Mesenchymal stem cell (in vitro differentiated cells and primary cell): ENCODE measurements at regions not wholly inside any gene's neighbourhood (a gene's known extent, or its start where the extent isn't known, plus 50 kb on each side); places are given as distances from the start of the nearest gene placed in this dataset.
"Not testable (repeated sequence)": the region's sequence is repeated elsewhere in the genome, so short reads cannot be mapped to it uniquely, and the experiment has no call there.

ENCODE experiments used
- DNase-seq: peaks from one replicate; pipeline ENCODE4 v3.0.0-alpha.2; 2013
- H2AFZ ChIP-seq: one replicate; pipeline ENCODE4 v1.6.1; 2013; ENCODE audit warnings: low read depth, mild to moderate bottlenecking, control low read depth, inconsistent platforms, low read length, moderate library complexity
- H2AK5ac ChIP-seq: 2 replicates; pipeline ENCODE4 v1.6.1; 2013; ENCODE audit warnings: low read length, moderate library complexity, mild to moderate bottlenecking, inconsistent platforms; ENCODE audit not compliant: severe bottlenecking
- H2BK120ac ChIP-seq: one replicate; pipeline ENCODE4 v1.6.1; 2013; ENCODE audit warnings: low read depth, mild to moderate bottlenecking, inconsistent platforms, low read length, moderate library complexity
- H2BK12ac ChIP-seq, 2 experiments: one replicate each; pipeline ENCODE4 v1.6.1; 2013; ENCODE audit warnings: inconsistent platforms in 2 of 2, low read length in 2 of 2, mild to moderate bottlenecking in 2 of 2, moderate library complexity in 2 of 2, control low read depth in 1 of 2
- H2BK15ac ChIP-seq: one replicate; pipeline ENCODE4 v1.6.1; 2013; ENCODE audit warnings: mild to moderate bottlenecking, low read depth, inconsistent platforms; ENCODE audit not compliant: poor library complexity, severe bottlenecking
- H2BK5ac ChIP-seq: 2 replicates; pipeline ENCODE4 v1.6.1; 2013; ENCODE audit warnings: low read depth, mild to moderate bottlenecking, low read length, control low read depth, inconsistent platforms; ENCODE audit not compliant: poor library complexity, severe bottlenecking
- H3K14ac ChIP-seq, 2 experiments: one replicate each; pipeline ENCODE4 v1.6.1; 2013; ENCODE audit warnings: inconsistent platforms in 2 of 2, low read length in 2 of 2, control low read depth in 1 of 2, mild to moderate bottlenecking in 1 of 2, moderate library complexity in 1 of 2
- H3K18ac ChIP-seq, 2 experiments: one replicate each; pipeline ENCODE4 v1.6.1; 2013; ENCODE audit warnings: inconsistent platforms in 2 of 2, low read length in 2 of 2, control low read depth in 1 of 2, low read depth in 1 of 2, mild to moderate bottlenecking in 1 of 2
- H3K23ac ChIP-seq, 2 experiments: one replicate each; pipeline ENCODE4 v1.6.1; 2013; ENCODE audit warnings: inconsistent platforms in 2 of 2, low read length in 2 of 2, mild to moderate bottlenecking in 2 of 2, moderate library complexity in 2 of 2, control low read depth in 1 of 2
- H3K27ac ChIP-seq: 2 replicates; pipeline ENCODE4 v1.5.1; 2013; ENCODE audit warnings: mild to moderate bottlenecking, moderate library complexity, low read length, control low read depth, inconsistent platforms; ENCODE audit not compliant: poor library complexity, severe bottlenecking
- H3K27me3 ChIP-seq, 2 experiments: 2 replicates each; pipeline versions ENCODE4 v1.6.1 to v1.7.0; 2013; ENCODE audit warnings: low read length in 2 of 2, mild to moderate bottlenecking in 2 of 2, moderate library complexity in 2 of 2, control low read depth in 1 of 2, inconsistent platforms in 1 of 2; ENCODE audit not compliant: control insufficient read depth in 1 of 2, insufficient read depth in 1 of 2
- H3K36me3 ChIP-seq, 2 experiments: 2 replicates each; pipeline versions ENCODE4 v1.6.1 to v1.7.0; 2013; ENCODE audit warnings: low read length in 2 of 2, control low read depth in 1 of 2, inconsistent platforms in 1 of 2, low read depth in 1 of 2, mild to moderate bottlenecking in 1 of 2; ENCODE audit not compliant: insufficient read depth in 2 of 2, control insufficient read depth in 1 of 2
- H3K4ac ChIP-seq, 2 experiments: one replicate each; pipeline ENCODE4 v1.6.1; 2013; ENCODE audit warnings: inconsistent platforms in 2 of 2, low read length in 2 of 2, mild to moderate bottlenecking in 2 of 2, moderate library complexity in 2 of 2, control low read depth in 1 of 2, low read depth in 1 of 2
- H3K4me1 ChIP-seq: 2 replicates; pipeline ENCODE4 v1.6.1; 2013; ENCODE audit warnings: low read depth, low read length, control low read depth; ENCODE audit not compliant: control insufficient read depth, insufficient read depth
- H3K4me2 ChIP-seq: 2 replicates; pipeline ENCODE4 v1.6.1; 2013; ENCODE audit warnings: low read length, mild to moderate bottlenecking, inconsistent platforms; ENCODE audit not compliant: poor library complexity, severe bottlenecking
- H3K4me3 ChIP-seq, 2 experiments: 2 replicates each; pipeline versions ENCODE4 v1.5.1 to v1.7.0; 2013; ENCODE audit warnings: low read length in 2 of 2, mild to moderate bottlenecking in 2 of 2, control low read depth in 1 of 2, low read depth in 1 of 2; ENCODE audit not compliant: insufficient read depth in 1 of 2
- H3K79me1 ChIP-seq: replicated peaks from 2 replicates; pipeline ENCODE4 v1.6.1; 2013; ENCODE audit warnings: mild to moderate bottlenecking, control low read depth, low read length, inconsistent platforms; ENCODE audit not compliant: poor library complexity, severe bottlenecking
- H3K9ac ChIP-seq: 2 replicates; pipeline ENCODE4 v1.7.0; 2013; ENCODE audit warnings: mild to moderate bottlenecking, low read length, moderate library complexity
- H3K9me3 ChIP-seq: 2 replicates; pipeline ENCODE4 v1.7.0; 2013; ENCODE audit warnings: mild to moderate bottlenecking, low read length; ENCODE audit not compliant: control insufficient read depth
- H4K8ac ChIP-seq: one replicate; pipeline ENCODE4 v1.6.1; 2013; ENCODE audit warnings: inconsistent platforms, mild to moderate bottlenecking, low read length, moderate library complexity
- H4K91ac ChIP-seq: one replicate; pipeline ENCODE4 v1.6.1; 2013; ENCODE audit warnings: mild to moderate bottlenecking, low read length, inconsistent platforms
- WGBS: methylation state at CpG from one replicate; pipeline ENCODE4 v1.1.7; 2013; ENCODE audit warnings: mixed read lengths; 5-methylcytosine and 5-hydroxymethylcytosine counted together

- H2BK5ac ChIP-seq, H3K27ac ChIP-seq, H2BK120ac ChIP-seq, H3K23ac ChIP-seq, H3K9me3 ChIP-seq, H3K4me2 ChIP-seq, H2BK15ac ChIP-seq, H3K14ac ChIP-seq, H4K91ac ChIP-seq, H3K79me1 ChIP-seq, H3K4me1 ChIP-seq, H2AFZ ChIP-seq, H3K4me3 ChIP-seq, H4K8ac ChIP-seq, H3K27me3 ChIP-seq, DNase-seq, H3K4ac ChIP-seq, H2BK12ac ChIP-seq, H3K9ac ChIP-seq, H2AK5ac ChIP-seq, H3K36me3 ChIP-seq: not testable (repeated sequence)
- peak overlapping the region in 1 of 2 experiments; percentile 73 for H3K18ac ChIP-seq
- WGBS, result 71% methylated on average over 1 of the region's 1 CpG
Measured at GRCh38 chr4:106774055-106774454, 262.1 kb downstream of the DKK2 start.

- no peaks in the 10 kb centered on the region for H3K4me1 ChIP-seq
- H3K79me1 ChIP-seq, result no peaks in the 10 kb centered on the region
- H3K4me3 ChIP-seq, result no peak overlapping the region
- peak overlapping the region; percentile 71 for H4K8ac ChIP-seq
- 91% methylated on average over 1 of the region's 1 CpG for WGBS
- no peak overlapping the region for H3K27ac ChIP-seq
- H2BK120ac ChIP-seq, result no peak overlapping the region
- peaks cover 9% of the 10 kb centered on the region for H3K9me3 ChIP-seq
- H3K9ac ChIP-seq, result no peak overlapping the region
- no peak overlapping the region for H3K4me2 ChIP-seq
- no peak overlapping the region for H3K18ac ChIP-seq
- H4K91ac ChIP-seq, result no peak overlapping the region
- no peak overlapping the region for H2AFZ ChIP-seq
- no peaks in the 10 kb centered on the region for H3K36me3 ChIP-seq
- H3K4ac ChIP-seq, result peak overlapping the region; percentile 30 to 54
- H2BK5ac ChIP-seq, result no peak overlapping the region
- no peak for DNase-seq
- no peak overlapping the region for H3K23ac ChIP-seq
- peak overlapping the region in 1 of 2 experiments; percentile 63 for H2BK12ac ChIP-seq
- H3K14ac ChIP-seq, result peak overlapping the region in 1 of 2 experiments; percentile 83
- H3K27me3 ChIP-seq, result no peaks in the 10 kb centered on the region
- no peak overlapping the region for H2BK15ac ChIP-seq
- H2AK5ac ChIP-seq, result no peak overlapping the region
Measured at GRCh38 chr4:106773076-106773905, 262.8 kb downstream of the DKK2 start.

- H3K9ac ChIP-seq, result no peak overlapping the region
- no peak for DNase-seq
- H4K8ac ChIP-seq, result no peak overlapping the region
- no peaks in the 10 kb centered on the region for H3K27me3 ChIP-seq
- H3K4ac ChIP-seq, result no peak overlapping the region
- H3K14ac ChIP-seq, result no peak overlapping the region
- WGBS, result 87% methylated on average over 2 of the region's 2 CpGs
- H3K4me3 ChIP-seq, result no peak overlapping the region
- H3K18ac ChIP-seq, result no peak overlapping the region
- H3K23ac ChIP-seq, result no peak overlapping the region
- peaks cover 9% of the 10 kb centered on the region for H3K9me3 ChIP-seq
- H2BK5ac ChIP-seq, result no peak overlapping the region
- H3K27ac ChIP-seq, result no peak overlapping the region
- no peak overlapping the region for H2BK12ac ChIP-seq
- H3K36me3 ChIP-seq, result no peaks in the 10 kb centered on the region
- H2AK5ac ChIP-seq, result peak overlapping the region; percentile 39
- no peak overlapping the region for H3K4me2 ChIP-seq
- no peak overlapping the region for H4K91ac ChIP-seq
- H3K79me1 ChIP-seq, result no peaks in the 10 kb centered on the region
- no peak overlapping the region for H2AFZ ChIP-seq
- H3K4me1 ChIP-seq, result no peaks in the 10 kb centered on the region
- no peak overlapping the region for H2BK15ac ChIP-seq
- H2BK120ac ChIP-seq, result no peak overlapping the region
Measured at GRCh38 chr4:106767991-106768390, 268.1 kb downstream of the DKK2 start.

- H3K27ac ChIP-seq, result no peak overlapping the region
Measured at GRCh38 chr4:106766519-106766918, 269.6 kb downstream of the DKK2 start.

More at GRCh38 chr4:106766519-106766918, 269.6 kb downstream of the DKK2 start:
- no peak overlapping the region for H2BK15ac ChIP-seq
- H2BK120ac ChIP-seq, result no peak overlapping the region
- H3K4ac ChIP-seq, result no peak overlapping the region
- no peak for DNase-seq
- no peak overlapping the region for H3K4me3 ChIP-seq
- H3K27me3 ChIP-seq, result no peaks in the 10 kb centered on the region
- no peak overlapping the region for H3K9ac ChIP-seq
- H2AK5ac ChIP-seq, result no peak overlapping the region
- no peak overlapping the region for H4K91ac ChIP-seq
- no peak overlapping the region for H3K18ac ChIP-seq
- H2BK5ac ChIP-seq, result no peak overlapping the region
- H3K36me3 ChIP-seq, result no peaks in the 10 kb centered on the region
- H4K8ac ChIP-seq, result no peak overlapping the region
- H3K9me3 ChIP-seq, result peaks cover 9% of the 10 kb centered on the region
- no peak overlapping the region for H3K4me2 ChIP-seq
- no peaks in the 10 kb centered on the region for H3K79me1 ChIP-seq
- H2BK12ac ChIP-seq, result no peak overlapping the region
- no peak overlapping the region for H3K14ac ChIP-seq
- H2AFZ ChIP-seq, result no peak overlapping the region
- no peak overlapping the region for H3K23ac ChIP-seq
- no peaks in the 10 kb centered on the region for H3K4me1 ChIP-seq
